ENCODE measurements at regions not wholly inside any gene's neighbourhood (a gene's known extent, or its start where the extent isn't known, plus 50 kb on each side); places are given as distances from the start of the nearest gene placed in this dataset.

DNA sequence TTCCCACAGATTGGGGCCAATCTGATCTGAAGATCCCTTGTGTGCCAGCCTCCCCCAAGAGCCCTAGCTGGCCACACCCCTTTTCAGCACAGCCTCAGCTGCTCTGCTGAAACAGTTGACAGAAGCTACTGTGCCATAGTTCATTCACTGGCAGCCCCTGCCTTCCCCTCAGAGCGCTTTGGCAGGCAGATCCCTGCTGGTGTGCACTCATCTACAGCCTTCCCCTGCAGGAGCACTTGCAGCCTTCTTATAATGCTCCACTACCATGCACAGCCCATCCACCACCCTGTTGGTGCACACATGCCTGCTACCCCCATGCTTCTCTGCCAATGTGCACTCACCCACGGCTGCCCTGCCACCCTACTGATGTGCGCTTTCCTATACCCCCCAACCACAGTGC is 471.3 kb downstream of the MTRR start:
- in situ Hi-C loops (cut with HindIII; ENCODE audit: low pct_ligation_motif_present, low pct_unique_long_range_greater_than_20kb, low sequenced_read_pairs): no loop called here
- DNase-seq: no peak

DNA sequence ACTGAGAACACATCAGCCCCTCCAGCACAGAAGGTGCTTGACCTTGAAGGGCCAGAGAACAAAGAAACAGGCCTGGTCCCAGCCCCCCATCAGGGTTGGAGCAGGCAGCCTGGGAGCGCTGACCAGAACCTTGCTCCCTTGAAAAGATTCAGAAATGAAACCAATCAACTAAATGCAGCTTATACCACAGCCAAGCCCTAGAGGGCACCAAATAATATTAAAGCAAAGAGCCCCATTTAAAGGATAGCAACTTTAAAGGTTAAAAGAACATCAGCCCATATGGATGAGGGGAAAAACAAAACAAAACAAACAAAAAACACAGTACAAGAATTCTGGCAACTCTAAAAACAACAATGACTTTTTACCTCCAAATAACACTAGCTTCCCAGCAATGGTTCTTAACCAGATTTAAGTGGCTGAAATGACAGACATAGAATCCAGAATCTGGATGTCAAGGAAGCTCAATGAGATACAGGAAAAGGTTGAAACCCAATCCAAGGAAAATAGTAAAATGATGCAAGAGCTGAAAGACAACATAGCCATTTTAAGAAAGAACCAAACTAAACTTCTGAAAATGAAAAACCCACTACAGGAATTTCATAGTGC is 471.9 kb downstream of the MTRR start:
- peak; percentile 34 for DNase-seq
- in situ Hi-C loops (cut with HindIII; ENCODE audit: low pct_ligation_motif_present, low pct_unique_long_range_greater_than_20kb, low sequenced_read_pairs): no loop called here

- in situ Hi-C loops (cut with HindIII; ENCODE audit: low pct_ligation_motif_present, low pct_unique_long_range_greater_than_20kb, low sequenced_read_pairs): no loop called here
- no peak for DNase-seq
Measured at GRCh38 chr5:8341406-8341805, 472.5 kb downstream of the MTRR start.

GRCh38 chr5:8347984-8348383 is 479.0 kb downstream of the MTRR start:
- in situ Hi-C loops (cut with HindIII; ENCODE audit: low pct_ligation_motif_present, low pct_unique_long_range_greater_than_20kb, low sequenced_read_pairs): no loop called here
- no peak for DNase-seq

DNA sequence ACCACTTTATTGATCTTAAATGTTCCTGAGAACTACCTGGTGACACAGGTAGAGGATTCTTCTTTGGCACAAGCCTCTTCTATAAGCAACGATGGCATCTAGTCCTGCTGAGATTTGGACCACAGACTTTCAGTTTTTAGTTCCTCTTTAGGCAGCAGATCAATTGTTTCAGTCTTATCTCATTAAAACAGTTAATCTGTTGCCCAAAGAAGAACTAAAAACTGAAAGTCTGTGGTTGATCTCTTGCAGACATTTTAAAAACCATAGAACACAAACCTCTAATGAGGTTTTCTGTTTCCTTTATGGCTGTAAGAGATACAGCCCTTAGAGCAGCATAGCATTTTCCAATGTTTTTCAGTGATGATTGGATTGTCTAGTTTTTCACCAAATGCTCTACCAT is 480.9 kb downstream of the MTRR start:
- no peak for DNase-seq
- in situ Hi-C loops (cut with HindIII; ENCODE audit: low pct_ligation_motif_present, low pct_unique_long_range_greater_than_20kb, low sequenced_read_pairs): no loop called here

- in situ Hi-C loops (cut with HindIII; ENCODE audit: low pct_ligation_motif_present, low pct_unique_long_range_greater_than_20kb, low sequenced_read_pairs): no loop called here
- DNase-seq: no peak
Measured at GRCh38 chr5:8350644-8351339, 481.8 kb downstream of the MTRR start.

DNA sequence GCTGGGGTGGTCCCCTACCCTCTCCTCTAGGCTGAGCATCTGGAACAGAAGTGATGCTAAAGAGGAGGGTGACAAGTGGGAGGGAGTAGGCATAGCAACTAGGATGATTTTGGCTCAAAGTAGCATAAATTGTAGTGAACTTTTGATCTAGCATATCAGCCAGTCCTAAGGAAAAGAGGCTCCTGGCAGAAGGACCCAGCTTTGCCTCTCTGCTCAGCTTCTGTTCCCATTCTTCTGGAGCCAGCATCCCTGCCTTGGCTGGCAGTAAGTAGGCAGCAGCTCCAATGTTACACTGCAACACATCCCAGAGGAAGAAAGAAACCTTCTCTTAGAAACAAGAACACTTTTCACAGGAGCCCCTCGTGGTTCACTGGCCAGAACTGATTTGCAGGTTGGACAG is 487.0 kb downstream of the MTRR start:
- no peak for DNase-seq
- in situ Hi-C loops (cut with HindIII; ENCODE audit: low pct_ligation_motif_present, low pct_unique_long_range_greater_than_20kb, low sequenced_read_pairs): no loop called here

- in situ Hi-C loops (cut with HindIII; ENCODE audit: low pct_ligation_motif_present, low pct_unique_long_range_greater_than_20kb, low sequenced_read_pairs): no loop called here
- no peak for DNase-seq
Measured at GRCh38 chr5:8360012-8360411, 491.1 kb downstream of the MTRR start.

- no peak for DNase-seq
- in situ Hi-C loops (cut with HindIII; ENCODE audit: low pct_ligation_motif_present, low pct_unique_long_range_greater_than_20kb, low sequenced_read_pairs): no loop called here
Measured at GRCh38 chr5:8362495-8362894, 493.5 kb downstream of the MTRR start.

DNA sequence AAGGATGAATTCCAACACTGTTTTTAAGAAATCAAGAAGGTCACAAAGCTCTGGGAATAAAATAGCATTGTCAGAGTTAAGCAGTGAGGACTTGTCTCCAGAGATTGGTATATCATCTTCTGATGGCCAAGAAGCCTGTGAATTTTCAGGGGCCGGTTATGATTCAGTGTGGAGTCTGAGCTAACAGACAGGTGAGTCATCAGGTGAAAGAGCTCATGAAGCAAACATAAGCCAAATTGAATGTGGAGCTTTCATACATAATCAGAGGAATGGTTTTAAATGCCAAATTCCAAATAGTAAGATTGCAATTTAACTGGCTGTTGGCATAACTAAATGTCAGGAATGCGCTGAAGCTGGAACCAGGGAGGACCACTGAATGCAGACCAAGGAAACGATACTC is 494.2 kb downstream of the MTRR start:
- no peak for DNase-seq
- in situ Hi-C loops (cut with HindIII; ENCODE audit: low pct_ligation_motif_present, low pct_unique_long_range_greater_than_20kb, low sequenced_read_pairs): no loop called here

DNA sequence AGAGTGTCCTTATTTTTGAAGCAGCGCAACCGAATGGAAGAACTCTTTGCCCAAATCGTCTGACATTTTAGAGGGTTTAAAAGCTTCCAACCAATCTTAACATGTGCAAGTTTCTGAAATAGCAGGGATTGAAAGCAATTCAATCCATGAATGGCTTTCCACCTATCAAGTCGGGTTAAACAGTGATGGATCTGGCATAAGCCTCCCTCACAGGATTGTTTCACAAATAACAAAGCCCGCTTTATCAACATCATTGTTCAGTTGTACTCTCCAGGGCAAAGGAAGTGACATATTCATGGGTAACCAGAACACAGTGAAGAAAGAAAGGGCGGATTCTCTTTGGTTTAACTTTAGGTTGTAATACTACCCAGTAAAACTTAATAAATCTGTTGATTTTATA is 497.3 kb downstream of the MTRR start:
- no peak for DNase-seq
- in situ Hi-C loops (cut with HindIII; ENCODE audit: low pct_ligation_motif_present, low pct_unique_long_range_greater_than_20kb, low sequenced_read_pairs): no loop called here

DNA sequence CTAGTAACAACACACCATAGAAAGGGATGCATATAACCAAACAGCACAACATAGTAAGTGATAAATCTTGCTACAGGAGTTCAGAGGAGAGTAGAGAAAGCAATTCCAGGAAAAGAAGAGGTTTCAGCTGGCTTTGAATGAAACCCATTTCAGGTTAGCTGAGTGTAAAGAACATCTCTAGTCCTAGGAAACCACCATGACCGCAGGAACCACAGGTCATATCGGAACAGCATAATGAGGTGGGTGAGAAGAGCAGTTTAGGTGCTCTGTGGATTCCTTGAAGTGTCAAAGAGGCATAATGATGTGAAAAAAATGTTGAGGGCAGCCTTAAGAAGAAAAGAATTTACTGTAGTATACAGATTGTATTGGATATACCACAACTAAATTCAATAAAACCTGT is 507.5 kb downstream of the MTRR start:
- in situ Hi-C loops (cut with HindIII; ENCODE audit: low pct_ligation_motif_present, low pct_unique_long_range_greater_than_20kb, low sequenced_read_pairs): no loop called here
- no peak for DNase-seq

GRCh38 chr5:8381972-8382371 is 513.0 kb downstream of the MTRR start:
- no peak for DNase-seq
- in situ Hi-C loops (cut with HindIII; ENCODE audit: low pct_ligation_motif_present, low pct_unique_long_range_greater_than_20kb, low sequenced_read_pairs): no loop called here

- in situ Hi-C loops (cut with HindIII; ENCODE audit: low pct_ligation_motif_present, low pct_unique_long_range_greater_than_20kb, low sequenced_read_pairs): no loop called here
- no peak for DNase-seq
Measured at GRCh38 chr5:8382456-8382855, 513.5 kb downstream of the MTRR start.

- in situ Hi-C loops (cut with HindIII; ENCODE audit: low pct_ligation_motif_present, low pct_unique_long_range_greater_than_20kb, low sequenced_read_pairs): no loop called here
- DNase-seq: no peak
Measured at GRCh38 chr5:8383616-8384015, 514.7 kb downstream of the MTRR start.

GRCh38 chr5:8386719-8387288 is 517.9 kb downstream of the MTRR start:
- in situ Hi-C loops (cut with HindIII; ENCODE audit: low pct_ligation_motif_present, low pct_unique_long_range_greater_than_20kb, low sequenced_read_pairs): no loop called here
- DNase-seq: no peak

DNA sequence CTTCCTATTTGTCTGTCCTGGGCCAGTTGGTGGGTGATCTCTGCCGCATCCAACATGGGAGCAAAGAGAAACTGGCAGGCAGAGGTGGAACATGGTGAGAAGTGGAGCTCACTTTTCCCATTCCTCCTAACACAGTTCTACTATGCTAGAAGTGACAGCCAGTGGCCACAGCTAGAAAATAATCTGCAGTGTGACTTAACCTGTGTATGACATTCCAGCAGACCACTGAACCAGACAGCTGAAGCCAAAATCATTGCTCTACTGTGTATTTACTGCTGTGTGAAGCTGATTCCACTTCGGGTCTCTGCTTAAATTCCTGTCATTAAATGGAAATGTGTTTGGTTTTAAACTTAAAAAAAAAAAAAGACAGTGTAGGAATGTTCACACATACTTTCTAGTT is 523.0 kb downstream of the MTRR start:
- in situ Hi-C loops (cut with HindIII; ENCODE audit: low pct_ligation_motif_present, low pct_unique_long_range_greater_than_20kb, low sequenced_read_pairs): no loop called here
- DNase-seq: no peak

DNA sequence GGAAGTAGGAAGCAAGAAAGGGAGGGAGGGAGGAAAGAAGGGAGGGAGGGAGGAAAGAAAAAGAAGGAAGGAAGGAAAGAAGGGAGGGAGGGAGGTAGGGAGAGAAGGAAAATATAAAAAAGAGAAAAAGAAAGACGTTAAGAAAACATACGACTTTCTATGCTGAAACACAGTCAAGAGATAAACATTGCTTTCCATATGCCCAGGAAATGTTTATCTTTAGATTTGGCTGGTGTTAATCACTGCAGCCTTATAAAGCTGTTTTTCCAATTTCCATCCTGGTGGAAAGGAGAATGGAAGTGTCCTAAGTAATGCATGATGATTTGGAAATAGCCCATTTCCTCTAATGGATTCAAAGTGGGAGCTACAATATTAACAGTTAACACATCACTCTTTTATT is 524.3 kb downstream of the MTRR start:
- no peak for DNase-seq
- in situ Hi-C loops (cut with HindIII; ENCODE audit: low pct_ligation_motif_present, low pct_unique_long_range_greater_than_20kb, low sequenced_read_pairs): no loop called here

DNA sequence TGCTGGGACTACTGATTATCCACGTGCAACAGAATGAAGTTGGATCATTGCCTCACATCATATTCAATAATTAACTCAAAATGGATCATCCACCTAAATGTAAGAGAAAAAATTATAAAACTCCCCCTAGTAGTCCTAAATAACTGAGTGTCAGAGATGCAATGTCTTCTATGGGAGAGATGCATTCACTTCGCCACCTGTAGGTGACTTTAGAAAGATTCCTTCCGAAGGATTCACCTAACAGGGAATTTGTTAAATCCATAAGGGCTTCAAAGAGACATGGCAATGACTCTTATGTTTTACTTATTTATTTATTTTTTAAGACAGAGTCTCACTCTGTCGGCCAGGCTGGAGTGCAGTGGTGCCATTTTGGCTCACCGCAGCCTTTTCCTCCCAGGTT is 526.0 kb downstream of the MTRR start:
- DNase-seq: peak; percentile 9
- in situ Hi-C loops (cut with HindIII; ENCODE audit: low pct_ligation_motif_present, low pct_unique_long_range_greater_than_20kb, low sequenced_read_pairs): no loop called here

DNA sequence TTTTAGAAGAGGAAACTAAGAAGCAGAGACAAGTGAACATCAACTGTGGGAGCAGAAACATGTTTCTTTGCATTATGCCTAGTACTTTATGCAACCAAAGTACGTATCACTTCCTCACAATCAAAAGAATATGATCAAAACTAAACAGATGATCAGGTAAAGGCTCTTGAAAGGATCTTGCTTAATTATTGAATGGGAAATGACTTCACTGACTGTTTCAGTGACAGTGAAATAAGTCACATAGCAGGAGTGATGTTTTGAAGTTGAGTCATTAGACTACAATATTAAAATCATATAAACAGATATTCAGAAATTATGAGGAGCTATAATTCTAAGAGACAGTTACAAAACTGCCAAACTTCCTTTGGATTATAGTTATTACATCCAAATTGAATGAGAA is 527.3 kb downstream of the MTRR start:
- in situ Hi-C loops (cut with HindIII; ENCODE audit: low pct_ligation_motif_present, low pct_unique_long_range_greater_than_20kb, low sequenced_read_pairs): no loop called here
- DNase-seq: no peak

Measured in ACHN (cell line).